22Rv1 (cell line): ENCODE measurements at regions not wholly inside any gene's neighbourhood (a gene's known extent, or its start where the extent isn't known, plus 50 kb on each side); places are given as distances from the start of the nearest gene placed in this dataset.

ENCODE experiments used
- ZFX ChIP-seq: fragments of 450-650 bp; IDR thresholded peaks from 2 replicates; pipeline ENCODE4 v1.6.1; 2017; ENCODE audit warnings: antibody characterized with exemption, borderline replicate concordance
- TF ChIP-seq, protein P1 (sequence below): fragments of 450-650 bp; IDR thresholded peaks from 2 replicates; pipeline ENCODE4 v1.5.1; 2017; ENCODE audit warnings: mild to moderate bottlenecking

DNA sequence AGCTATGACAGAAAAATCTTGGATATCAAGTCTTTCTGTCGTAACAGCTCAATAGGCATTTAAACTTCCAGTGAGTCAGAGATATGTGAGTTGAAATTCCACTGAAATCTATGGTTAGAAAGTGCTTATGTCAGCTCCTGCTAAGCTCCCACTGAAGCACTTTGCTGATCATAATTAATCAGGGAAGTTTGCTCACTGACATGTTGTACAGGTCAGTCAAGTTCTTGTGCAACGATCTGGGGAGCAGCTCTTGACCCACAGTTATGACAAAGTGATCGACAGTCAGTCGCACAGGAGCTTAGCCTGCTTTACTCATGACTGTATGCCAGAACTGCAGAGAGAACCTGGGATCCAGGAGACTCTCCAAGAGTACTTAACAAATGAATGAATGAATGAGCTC is 453.5 kb downstream of the SOX2 start:
- TF ChIP-seq, protein P1, sequence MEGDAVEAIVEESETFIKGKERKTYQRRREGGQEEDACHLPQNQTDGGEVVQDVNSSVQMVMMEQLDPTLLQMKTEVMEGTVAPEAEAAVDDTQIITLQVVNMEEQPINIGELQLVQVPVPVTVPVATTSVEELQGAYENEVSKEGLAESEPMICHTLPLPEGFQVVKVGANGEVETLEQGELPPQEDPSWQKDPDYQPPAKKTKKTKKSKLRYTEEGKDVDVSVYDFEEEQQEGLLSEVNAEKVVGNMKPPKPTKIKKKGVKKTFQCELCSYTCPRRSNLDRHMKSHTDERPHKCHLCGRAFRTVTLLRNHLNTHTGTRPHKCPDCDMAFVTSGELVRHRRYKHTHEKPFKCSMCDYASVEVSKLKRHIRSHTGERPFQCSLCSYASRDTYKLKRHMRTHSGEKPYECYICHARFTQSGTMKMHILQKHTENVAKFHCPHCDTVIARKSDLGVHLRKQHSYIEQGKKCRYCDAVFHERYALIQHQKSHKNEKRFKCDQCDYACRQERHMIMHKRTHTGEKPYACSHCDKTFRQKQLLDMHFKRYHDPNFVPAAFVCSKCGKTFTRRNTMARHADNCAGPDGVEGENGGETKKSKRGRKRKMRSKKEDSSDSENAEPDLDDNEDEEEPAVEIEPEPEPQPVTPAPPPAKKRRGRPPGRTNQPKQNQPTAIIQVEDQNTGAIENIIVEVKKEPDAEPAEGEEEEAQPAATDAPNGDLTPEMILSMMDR = no peak
- no peak for TF ChIP-seq ZFX
